Inferior parietal cortex (tissue), 1 donor: ENCODE measurements at regions not wholly inside any gene's neighbourhood (a gene's known extent, or its start where the extent isn't known, plus 50 kb on each side); places are given as distances from the start of the nearest gene placed in this dataset.
"Not testable (repeated sequence)": the region's sequence is repeated elsewhere in the genome, so short reads cannot be mapped to it uniquely, and the experiment has no call there.

Experiments used
- DNase-seq: peaks from one replicate; pipeline ENCODE4 v3.0.0-alpha.2; 2016; ENCODE audit errors: extremely low spot score

- no peak for DNase-seq
These were observed 206.2 kb downstream of the VAPA start for GRCh38 chr18:10119991-10120390.

GRCh38 chr18:10120622-10121021 lies 206.8 kb downstream of the VAPA start:
- no peak for DNase-seq

- no peak for DNase-seq
These were observed 207.2 kb downstream of the VAPA start for GRCh38 chr18:10121028-10121427.

GRCh38 chr18:10121786-10122515 lies 208.1 kb downstream of the VAPA start:
- DNase-seq: no peak

- DNase-seq: no peak
These were observed 209.5 kb downstream of the VAPA start for GRCh38 chr18:10122988-10123950.

GRCh38 chr18:10124071-10124470 lies 210.3 kb downstream of the VAPA start:
- DNase-seq: no peak

GRCh38 chr18:10124557-10124956 lies 210.7 kb downstream of the VAPA start:
- no peak for DNase-seq

GRCh38 chr18:10124967-10125366 lies 211.2 kb downstream of the VAPA start:
- no peak for DNase-seq

GRCh38 chr18:10127729-10128128 lies 213.9 kb downstream of the VAPA start:
- no peak for DNase-seq

GRCh38 chr18:10128921-10129501 lies 215.2 kb downstream of the VAPA start:
- DNase-seq: no peak

- no peak for DNase-seq
These were observed 216.8 kb downstream of the VAPA start for GRCh38 chr18:10130606-10131005.

GRCh38 chr18:10131081-10131459 lies 217.3 kb downstream of the VAPA start:
- no peak for DNase-seq

- peak; percentile 16 for DNase-seq
These were observed 217.9 kb downstream of the VAPA start for GRCh38 chr18:10131460-10132395.

- no peak for DNase-seq
These were observed 219.7 kb downstream of the VAPA start for GRCh38 chr18:10133516-10133915.

GRCh38 chr18:10134204-10134603 lies 220.4 kb downstream of the VAPA start:
- DNase-seq: no peak

- DNase-seq: not testable (repeated sequence)
These were observed 220.9 kb downstream of the VAPA start for GRCh38 chr18:10134749-10135148.

GRCh38 chr18:10135302-10135926 lies 221.6 kb downstream of the VAPA start:
- no peak for DNase-seq

- DNase-seq: no peak
These were observed 224.9 kb downstream of the VAPA start for GRCh38 chr18:10138719-10139118.

GRCh38 chr18:10139783-10140410 lies 226.1 kb downstream of the VAPA start:
- DNase-seq: no peak
